IMR-90 (cell line): ENCODE measurements at regions not wholly inside any gene's neighbourhood (a gene's known extent, or its start where the extent isn't known, plus 50 kb on each side); places are given as distances from the start of the nearest gene placed in this dataset.
A peak's percentile ranks its signal among the peaks of the same experiment; 100 is the strongest.

Experiments
- ATAC-seq: fragments of 200-7000 bp; cut with Tn5 transposase; 2 replicates; pipeline ENCODE4 v1.9.1; 2020; ENCODE audit warnings: low read depth, mild to moderate bottlenecking, moderate library complexity
- BruUV-seq: library from RNA; stranded (reverse); fragments of 400-500 nt; replicated peaks from 2 replicates; lab custom pipeline; 2021; lab: Mats Ljungman, UMichigan
- CTCF ChIA-PET: fragments of 300-600 bp; formaldehyde crosslinking; extraction: SDS; loops from one replicate; lab custom pipeline; 2021; ENCODE audit warnings: antibody characterized with exemption; lab: Yijun Ruan, JAX
- POLR2A ChIA-PET: fragments of 300-600 bp; sonication (Branson Sonifier 250); formaldehyde crosslinking; loops from one replicate; lab custom pipeline; 2022; ENCODE audit warnings: antibody characterized with exemption; ENCODE audit not compliant: unreplicated experiment; lab: Charles Lee
- DNase-seq: peaks from one replicate; pipeline ENCODE4 v3.0.0; 2013
- H2AFZ ChIP-seq: replicated peaks from 2 replicates; pipeline ENCODE3; 2013; ENCODE audit warnings: low read length, mild to moderate bottlenecking; ENCODE audit not compliant: poor library complexity
- H2AK5ac ChIP-seq: 2 replicates; pipeline ENCODE4 v1.6.1; 2013; ENCODE audit warnings: low read depth, low read length, inconsistent platforms
- H2AK9ac ChIP-seq: replicated peaks from 2 replicates; pipeline ENCODE3; 2013; ENCODE audit warnings: mild to moderate bottlenecking, low read depth, low read length, moderate library complexity; ENCODE audit not compliant: poor library complexity
- H2BK120ac ChIP-seq: 2 replicates; pipeline ENCODE4 v1.6.1; 2013; ENCODE audit warnings: low read depth, low read length, inconsistent platforms
- H2BK15ac ChIP-seq: 3 replicates; pipeline ENCODE4 v1.6.1; 2013; ENCODE audit warnings: low read depth, low read length, inconsistent platforms
- H2BK20ac ChIP-seq: 2 replicates; pipeline ENCODE4 v1.6.1; 2013; ENCODE audit warnings: low read depth, mild to moderate bottlenecking, inconsistent platforms, low read length, moderate library complexity
- H2BK5ac ChIP-seq: 2 replicates; pipeline ENCODE4 v1.6.1; 2013; ENCODE audit warnings: mild to moderate bottlenecking, low read depth, low read length, inconsistent platforms; ENCODE audit not compliant: poor library complexity, severe bottlenecking
- H3K14ac ChIP-seq: replicated peaks from 2 replicates; pipeline ENCODE4 v1.6.1; 2013; ENCODE audit warnings: low read depth, low read length, inconsistent platforms
- H3K18ac ChIP-seq: 2 replicates; pipeline ENCODE4 v1.6.1; 2013; ENCODE audit warnings: low read depth, low read length, control low read depth
- H3K23ac ChIP-seq: 2 replicates; pipeline ENCODE4 v1.6.1; 2013; ENCODE audit warnings: low read depth, low read length, inconsistent platforms
- H3K27ac ChIP-seq: 2 replicates; pipeline ENCODE4 v1.5.1; 2013; ENCODE audit warnings: mild to moderate bottlenecking, control low read depth, low read length; ENCODE audit not compliant: insufficient read depth
- H3K27me3 ChIP-seq: 2 replicates; pipeline ENCODE4 v1.6.1; 2013; ENCODE audit warnings: low read length; ENCODE audit not compliant: control insufficient read depth, insufficient read depth
- H3K36me3 ChIP-seq: 2 replicates; pipeline ENCODE4 v1.6.1; 2013; ENCODE audit warnings: low read length, mixed read lengths; ENCODE audit not compliant: control insufficient read depth, insufficient read depth
- H3K4ac ChIP-seq: 2 replicates; pipeline ENCODE4 v1.6.1; 2013; ENCODE audit warnings: low read depth, low read length, inconsistent platforms
- H3K4me1 ChIP-seq: 2 replicates; pipeline ENCODE4 v1.6.1; 2013; ENCODE audit warnings: low read length, mixed read lengths; ENCODE audit not compliant: control insufficient read depth, insufficient read depth
- H3K4me2 ChIP-seq: 2 replicates; pipeline ENCODE4 v1.6.1; 2013; ENCODE audit warnings: low read depth, mild to moderate bottlenecking, control low read depth, low read length, moderate library complexity
- H3K4me3 ChIP-seq: 2 replicates; pipeline ENCODE4 v1.5.1; 2013; ENCODE audit warnings: low read depth, mild to moderate bottlenecking, control low read depth, low read length, moderate library complexity; ENCODE audit not compliant: insufficient read depth
- H3K56ac ChIP-seq: 2 replicates; pipeline ENCODE4 v1.6.1; 2013; ENCODE audit warnings: low read length, inconsistent platforms; ENCODE audit not compliant: insufficient read depth; ENCODE audit errors: extremely low read depth
- H3K79me1 ChIP-seq, 2 experiments: 2 replicates each; pipeline ENCODE4 v1.6.1; 2013; ENCODE audit warnings: low read length in 2 of 2, inconsistent platforms in 1 of 2, low read depth in 1 of 2
- H3K9ac ChIP-seq: 2 replicates; pipeline ENCODE4 v1.6.1; 2013; ENCODE audit warnings: low read depth, low read length, control low read depth
- H3K9me1 ChIP-seq: 2 replicates; pipeline ENCODE4 v1.6.1; 2013; ENCODE audit warnings: low read length, inconsistent platforms; ENCODE audit not compliant: insufficient read depth
- H3K9me3 ChIP-seq: 2 replicates; pipeline ENCODE4 v1.6.1; 2013; ENCODE audit warnings: low read length; ENCODE audit not compliant: control insufficient read depth, insufficient read depth
- H4K20me1 ChIP-seq: 2 replicates; pipeline ENCODE4 v1.6.1; 2013; ENCODE audit warnings: low read length, inconsistent platforms; ENCODE audit not compliant: insufficient read depth
- H4K5ac ChIP-seq: 2 replicates; pipeline ENCODE4 v1.6.1; 2013; ENCODE audit warnings: mild to moderate bottlenecking, low read depth, low read length, control low read depth
- H4K8ac ChIP-seq, 2 experiments: 2 replicates each; pipeline ENCODE4 v1.6.1; 2013; ENCODE audit warnings: low read depth in 2 of 2, low read length in 2 of 2, control low read depth in 1 of 2, inconsistent platforms in 1 of 2
- H4K91ac ChIP-seq: 2 replicates; pipeline ENCODE4 v1.6.1; 2013; ENCODE audit warnings: low read depth, low read length, inconsistent platforms; ENCODE audit not compliant: insufficient read depth
- BHLHE40 ChIP-seq: fragments of 150-350 bp; IDR thresholded peaks from 2 replicates; pipeline ENCODE4 v1.6.1; 2016; ENCODE audit warnings: mild to moderate bottlenecking, low read depth, low read length
- CEBPB ChIP-seq: IDR thresholded peaks from 2 replicates; pipeline ENCODE4 v1.6.1; 2012; ENCODE audit warnings: low read depth, low read length, improper control_type of control experiment
- CHD1 ChIP-seq: IDR thresholded peaks from 2 replicates; pipeline ENCODE4 v1.6.1; 2012; ENCODE audit warnings: low read depth, low read length, improper control_type of control experiment
- FOS ChIP-seq: fragments of 150-350 bp; IDR thresholded peaks from 2 replicates; pipeline ENCODE4 v1.6.1; 2016; ENCODE audit warnings: low read depth, low read length
- MAFK ChIP-seq: IDR thresholded peaks from 2 replicates; pipeline ENCODE4 v1.6.1; 2012; ENCODE audit warnings: low read depth, low read length, improper control_type of control experiment
- MAZ ChIP-seq: IDR thresholded peaks from 2 replicates; pipeline ENCODE4 v1.6.1; 2012; ENCODE audit warnings: low read depth, mild to moderate bottlenecking, low read length, improper control_type of control experiment, moderate library complexity, borderline replicate concordance
- MXI1 ChIP-seq: IDR thresholded peaks from 2 replicates; pipeline ENCODE4 v1.6.1; 2012; ENCODE audit warnings: low read depth, mild to moderate bottlenecking, low read length, moderate library complexity, borderline replicate concordance
- NFE2L2 ChIP-seq: fragments of 150-350 bp; IDR thresholded peaks from 2 replicates; pipeline ENCODE4 v1.6.1; 2016; ENCODE audit warnings: low read depth, mild to moderate bottlenecking, low read length
- POLR2A ChIP-seq: IDR thresholded peaks from 2 replicates; pipeline ENCODE4 v1.6.1; 2012; ENCODE audit warnings: mild to moderate bottlenecking, low read depth, low read length
- RAD21 ChIP-seq: IDR thresholded peaks from 2 replicates; pipeline ENCODE4 v1.6.1; 2012; ENCODE audit warnings: low read length, improper control_type of control experiment
- RCOR1 ChIP-seq: IDR thresholded peaks from 2 replicates; pipeline ENCODE4 v1.6.1; 2012; ENCODE audit warnings: mild to moderate bottlenecking, low read length, improper control_type of control experiment; ENCODE audit not compliant: insufficient replicate concordance
- RFX5 ChIP-seq: IDR thresholded peaks from 2 replicates; pipeline ENCODE4 v1.8.0; 2012; ENCODE audit warnings: low read depth, mild to moderate bottlenecking, low read length, moderate library complexity
- SMC3 ChIP-seq: fragments of 150-350 bp; IDR thresholded peaks from 2 replicates; pipeline ENCODE4 v1.6.1; 2016; ENCODE audit warnings: low read depth, mild to moderate bottlenecking, antibody characterized with exemption, low read length, moderate library complexity
- WGBS, 2 experiments: methylation state at CpG; one replicate each; pipeline versions ENCODE4 v1.1.5 to v1.1.7; 2013; ENCODE audit warnings: missing lambda C conversion rate in 2 of 2; ENCODE audit not compliant: insufficient read length in 1 of 2; ENCODE audit errors: extremely low coverage in 2 of 2; 5-methylcytosine and 5-hydroxymethylcytosine counted together
- dilution Hi-C: fragments of 300-500 bp; cut with HindIII; formaldehyde crosslinking; loops from one replicate; pipeline ENCODE4 v1.14.3; 2018; ENCODE audit warnings: low sequenced_read_pairs; ENCODE audit not compliant: unreplicated experiment
- in situ Hi-C: fragments of 300-500 bp; cut with MboI; formaldehyde crosslinking; loops from 3 replicates; pipeline ENCODE4 v1.14.3; 2019; ENCODE audit warnings: low sequenced_read_pairs, inconsistent platforms, mixed read lengths
- intact Hi-C: fragments of 100-400 bp; cut with micrococcal nuclease; formaldehyde crosslinking; loops from 2 replicates; pipeline ENCODE4 v1.10.0; 2022
- TF ChIP-seq, protein P1 (sequence below): conservative IDR thresholded peaks from 2 replicates; pipeline ENCODE4 v1.5.1; 2012; ENCODE audit warnings: mild to moderate bottlenecking, low read depth, low read length, improper control_type of control experiment
- TF ChIP-seq, protein P2 (sequence below): fragments of 150-350 bp; IDR thresholded peaks from 2 replicates; pipeline ENCODE4 v1.6.1; 2016; ENCODE audit warnings: low read depth, mild to moderate bottlenecking, low read length, moderate library complexity, borderline replicate concordance
- TF ChIP-seq, protein P3 (sequence below): fragments of 150-350 bp; IDR thresholded peaks from 2 replicates; pipeline ENCODE4 v1.6.1; 2017; ENCODE audit warnings: mild to moderate bottlenecking, antibody characterized with exemption, low read length, low read depth

DNA sequence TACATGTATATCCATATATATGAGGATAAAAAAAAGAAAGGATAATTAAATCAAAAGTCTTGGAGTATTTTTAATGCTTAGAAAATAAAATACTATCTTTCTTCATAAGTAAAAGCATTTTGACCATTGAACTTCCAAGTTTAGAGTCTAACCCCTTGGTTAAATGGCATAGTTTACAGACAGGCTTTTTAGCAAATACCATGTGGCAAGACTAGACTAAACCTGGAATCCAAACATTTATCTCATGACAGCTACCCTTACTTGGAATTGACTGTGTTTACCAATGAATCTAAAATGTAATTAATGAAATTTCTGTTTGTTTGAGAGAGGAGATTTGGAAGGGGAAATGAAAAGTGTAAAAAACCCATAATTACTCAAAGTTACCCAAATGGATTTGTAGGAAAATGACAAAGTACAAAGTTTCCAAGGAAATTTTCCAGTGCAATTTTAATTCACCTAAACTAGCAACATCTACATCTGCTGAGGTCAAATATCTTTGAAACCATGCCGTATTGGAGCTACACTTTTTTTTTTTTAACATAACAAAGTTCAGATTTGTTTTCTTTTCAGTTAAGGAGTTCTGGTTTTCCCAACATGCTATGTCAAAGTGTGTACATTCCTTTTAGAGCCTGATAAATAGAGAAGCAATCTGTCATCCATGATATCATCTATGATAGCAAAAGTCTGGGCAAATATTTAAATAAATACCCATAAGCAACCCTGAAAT lies 272.1 kb upstream of the DAB2 start:
- WGBS, 2 experiments = no CpG with 5 or more reads among the region's 1 CpG
- no peak overlapping the region for H3K14ac ChIP-seq
- intact Hi-C loops = no loop called here

More for the DNA sequence above, 272.1 kb upstream of the DAB2 start:
- no peak overlapping the region for H4K8ac ChIP-seq
- no peak overlapping the region for H2BK5ac ChIP-seq
- no TSS peak for BruUV-seq
- no peaks in the 10 kb centered on the region for H3K4me1 ChIP-seq
- H3K9me3 ChIP-seq = no peaks in the 10 kb centered on the region
- no peak overlapping the region for H2BK15ac ChIP-seq
- H3K79me1 ChIP-seq = no peaks in the 10 kb centered on the region
- H2AFZ ChIP-seq = no peak overlapping the region
- no peak overlapping the region for H3K18ac ChIP-seq
- TF ChIP-seq CEBPB (no peak), NFE2L2 (no peak), CHD1 (no peak), MXI1 (no peak), POLR2A (no peak), RAD21 (no peak), RFX5 (no peak), MAFK (no peak), MAZ (no peak), FOS (no peak), BHLHE40 (no peak), RCOR1 (no peak), SMC3 (no peak)
- TF ChIP-seq, protein P1, sequence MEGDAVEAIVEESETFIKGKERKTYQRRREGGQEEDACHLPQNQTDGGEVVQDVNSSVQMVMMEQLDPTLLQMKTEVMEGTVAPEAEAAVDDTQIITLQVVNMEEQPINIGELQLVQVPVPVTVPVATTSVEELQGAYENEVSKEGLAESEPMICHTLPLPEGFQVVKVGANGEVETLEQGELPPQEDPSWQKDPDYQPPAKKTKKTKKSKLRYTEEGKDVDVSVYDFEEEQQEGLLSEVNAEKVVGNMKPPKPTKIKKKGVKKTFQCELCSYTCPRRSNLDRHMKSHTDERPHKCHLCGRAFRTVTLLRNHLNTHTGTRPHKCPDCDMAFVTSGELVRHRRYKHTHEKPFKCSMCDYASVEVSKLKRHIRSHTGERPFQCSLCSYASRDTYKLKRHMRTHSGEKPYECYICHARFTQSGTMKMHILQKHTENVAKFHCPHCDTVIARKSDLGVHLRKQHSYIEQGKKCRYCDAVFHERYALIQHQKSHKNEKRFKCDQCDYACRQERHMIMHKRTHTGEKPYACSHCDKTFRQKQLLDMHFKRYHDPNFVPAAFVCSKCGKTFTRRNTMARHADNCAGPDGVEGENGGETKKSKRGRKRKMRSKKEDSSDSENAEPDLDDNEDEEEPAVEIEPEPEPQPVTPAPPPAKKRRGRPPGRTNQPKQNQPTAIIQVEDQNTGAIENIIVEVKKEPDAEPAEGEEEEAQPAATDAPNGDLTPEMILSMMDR = no peak
- TF ChIP-seq, protein P2, sequence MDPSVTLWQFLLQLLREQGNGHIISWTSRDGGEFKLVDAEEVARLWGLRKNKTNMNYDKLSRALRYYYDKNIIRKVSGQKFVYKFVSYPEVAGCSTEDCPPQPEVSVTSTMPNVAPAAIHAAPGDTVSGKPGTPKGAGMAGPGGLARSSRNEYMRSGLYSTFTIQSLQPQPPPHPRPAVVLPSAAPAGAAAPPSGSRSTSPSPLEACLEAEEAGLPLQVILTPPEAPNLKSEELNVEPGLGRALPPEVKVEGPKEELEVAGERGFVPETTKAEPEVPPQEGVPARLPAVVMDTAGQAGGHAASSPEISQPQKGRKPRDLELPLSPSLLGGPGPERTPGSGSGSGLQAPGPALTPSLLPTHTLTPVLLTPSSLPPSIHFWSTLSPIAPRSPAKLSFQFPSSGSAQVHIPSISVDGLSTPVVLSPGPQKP = no peak
- TF ChIP-seq, protein P3, sequence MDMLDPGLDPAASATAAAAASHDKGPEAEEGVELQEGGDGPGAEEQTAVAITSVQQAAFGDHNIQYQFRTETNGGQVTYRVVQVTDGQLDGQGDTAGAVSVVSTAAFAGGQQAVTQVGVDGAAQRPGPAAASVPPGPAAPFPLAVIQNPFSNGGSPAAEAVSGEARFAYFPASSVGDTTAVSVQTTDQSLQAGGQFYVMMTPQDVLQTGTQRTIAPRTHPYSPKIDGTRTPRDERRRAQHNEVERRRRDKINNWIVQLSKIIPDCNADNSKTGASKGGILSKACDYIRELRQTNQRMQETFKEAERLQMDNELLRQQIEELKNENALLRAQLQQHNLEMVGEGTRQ = no peak
- H3K9me1 ChIP-seq = no peaks in the 10 kb centered on the region
- POLR2A ChIA-PET = no interaction called here
- ATAC-seq = peak; percentile 29; the same call in 1 of the 2 replicates
- DNase-seq = no peak
- H3K23ac ChIP-seq = no peak overlapping the region
- no peaks in the 10 kb centered on the region for H4K20me1 ChIP-seq
- H3K4ac ChIP-seq = no peak overlapping the region
- CTCF ChIA-PET = interaction anchor here (0.6 to 0.7 kb wide), 2 partner anchors 112 to 1094 kb away, joined by 3 to 4 read pairs; no protein-coding TSS in a partner anchor
- H4K91ac ChIP-seq = no peak overlapping the region
- H3K56ac ChIP-seq = no peak overlapping the region
- H3K27ac ChIP-seq = no peak overlapping the region
- no peak overlapping the region for H2AK9ac ChIP-seq
- H4K5ac ChIP-seq = no peak overlapping the region
- H2BK20ac ChIP-seq = no peak overlapping the region
- no peak overlapping the region for H2AK5ac ChIP-seq
- dilution Hi-C loops (no loop called here), in situ Hi-C loops (loop anchor here (10.0 kb wide), 1 partner anchor 112 kb away; no protein-coding TSS in a partner anchor)
- H3K4me2 ChIP-seq = no peak overlapping the region
- peaks cover 3% of the 10 kb centered on the region; the same call in 1 of the 2 replicates for H3K27me3 ChIP-seq
- no peak overlapping the region for H2BK120ac ChIP-seq
- no peak overlapping the region for H3K4me3 ChIP-seq
- no peaks in the 10 kb centered on the region for H3K36me3 ChIP-seq
- no peak overlapping the region for H3K9ac ChIP-seq
